PFSK-1 (cell line): ENCODE measurements at regions not wholly inside any gene's neighbourhood (a gene's known extent, or its start where the extent isn't known, plus 50 kb on each side); places are given as distances from the start of the nearest gene placed in this dataset.

Source experiments
- POLR2AphosphoS5 ChIP-seq: IDR thresholded peaks from 2 replicates; pipeline ENCODE4 v1.6.1; 2012; ENCODE audit warnings: low read depth, mild to moderate bottlenecking, control low read depth, low read length, moderate library complexity
- TF ChIP-seq, protein P1 (sequence below), 2 experiments: IDR thresholded peaks; 2 replicates each; pipeline versions ENCODE4 v1.6.1 to v1.8.0; 2011 to 2012; ENCODE audit warnings: low read depth in 2 of 2, low read length in 2 of 2, control low read depth in 1 of 2, inconsistent platforms in 1 of 2, mild to moderate bottlenecking in 1 of 2, moderate library complexity in 1 of 2; ENCODE audit not compliant: insufficient read depth in 1 of 2

- TF ChIP-seq, protein P1, sequence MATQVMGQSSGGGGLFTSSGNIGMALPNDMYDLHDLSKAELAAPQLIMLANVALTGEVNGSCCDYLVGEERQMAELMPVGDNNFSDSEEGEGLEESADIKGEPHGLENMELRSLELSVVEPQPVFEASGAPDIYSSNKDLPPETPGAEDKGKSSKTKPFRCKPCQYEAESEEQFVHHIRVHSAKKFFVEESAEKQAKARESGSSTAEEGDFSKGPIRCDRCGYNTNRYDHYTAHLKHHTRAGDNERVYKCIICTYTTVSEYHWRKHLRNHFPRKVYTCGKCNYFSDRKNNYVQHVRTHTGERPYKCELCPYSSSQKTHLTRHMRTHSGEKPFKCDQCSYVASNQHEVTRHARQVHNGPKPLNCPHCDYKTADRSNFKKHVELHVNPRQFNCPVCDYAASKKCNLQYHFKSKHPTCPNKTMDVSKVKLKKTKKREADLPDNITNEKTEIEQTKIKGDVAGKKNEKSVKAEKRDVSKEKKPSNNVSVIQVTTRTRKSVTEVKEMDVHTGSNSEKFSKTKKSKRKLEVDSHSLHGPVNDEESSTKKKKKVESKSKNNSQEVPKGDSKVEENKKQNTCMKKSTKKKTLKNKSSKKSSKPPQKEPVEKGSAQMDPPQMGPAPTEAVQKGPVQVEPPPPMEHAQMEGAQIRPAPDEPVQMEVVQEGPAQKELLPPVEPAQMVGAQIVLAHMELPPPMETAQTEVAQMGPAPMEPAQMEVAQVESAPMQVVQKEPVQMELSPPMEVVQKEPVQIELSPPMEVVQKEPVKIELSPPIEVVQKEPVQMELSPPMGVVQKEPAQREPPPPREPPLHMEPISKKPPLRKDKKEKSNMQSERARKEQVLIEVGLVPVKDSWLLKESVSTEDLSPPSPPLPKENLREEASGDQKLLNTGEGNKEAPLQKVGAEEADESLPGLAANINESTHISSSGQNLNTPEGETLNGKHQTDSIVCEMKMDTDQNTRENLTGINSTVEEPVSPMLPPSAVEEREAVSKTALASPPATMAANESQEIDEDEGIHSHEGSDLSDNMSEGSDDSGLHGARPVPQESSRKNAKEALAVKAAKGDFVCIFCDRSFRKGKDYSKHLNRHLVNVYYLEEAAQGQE (IDR thresholded peaks at IDR 0.05; ENCODE audit: insufficient read depth in 1 of 2, low read depth in 2 of 2, low read length in 2 of 2), result no peak
- TF ChIP-seq POLR2AphosphoS5, result no peak
These were observed 1299.3 kb downstream of the XPNPEP1 start for GRCh38 chr10:108624052-108624451.
